GM18517 (cell line): ENCODE measurements at regions not wholly inside any gene's neighbourhood (a gene's known extent, or its start where the extent isn't known, plus 50 kb on each side); places are given as distances from the start of the nearest gene placed in this dataset.

ENCODE experiments used
- ATAC-seq: cut with Tn5 transposase; IDR thresholded peaks from one replicate; pipeline ENCODE4 v1.9.1; 2021; ENCODE audit warnings: mild to moderate bottlenecking, moderate library complexity; ENCODE audit not compliant: unreplicated experiment

DNA sequence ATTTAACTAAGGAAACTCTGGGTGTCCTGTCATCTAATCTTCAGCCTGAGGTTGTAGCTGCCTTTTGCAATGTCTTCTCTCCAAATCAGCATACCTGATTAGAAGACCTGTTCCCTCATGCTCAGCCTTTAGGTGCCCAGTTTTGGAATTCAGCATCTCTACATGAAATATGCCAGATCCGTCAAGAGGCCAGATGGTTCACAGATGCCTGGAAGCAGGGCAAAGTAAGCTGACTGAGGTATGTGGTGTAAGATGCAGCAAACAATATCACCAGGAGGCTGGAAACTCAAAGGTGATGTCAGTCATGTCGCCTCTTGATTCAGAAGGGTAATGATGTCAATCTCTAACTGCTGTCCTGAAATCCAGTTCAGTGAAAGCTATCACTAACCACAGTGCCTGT, 324.4 kb downstream of the PRELID2 start:
- no peak for ATAC-seq

DNA sequence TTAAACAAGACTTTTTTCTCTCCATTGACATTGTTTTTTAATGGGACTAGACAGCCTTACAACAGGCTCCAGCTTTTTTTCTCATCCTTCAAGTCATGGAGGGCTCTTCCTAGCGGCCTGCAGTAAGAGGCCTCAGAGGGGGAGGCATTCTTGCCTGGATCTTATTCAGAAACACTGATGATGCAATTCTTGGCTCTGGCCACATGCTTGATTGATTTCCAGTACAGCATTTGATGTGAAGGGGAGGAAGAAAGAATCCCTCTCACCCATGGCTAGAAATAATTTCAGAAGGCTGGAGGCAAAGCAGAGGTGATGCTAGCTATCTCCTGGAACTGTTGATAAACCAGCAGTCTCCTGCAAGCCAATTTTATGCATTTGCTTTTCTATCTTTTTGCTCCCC, 324.8 kb downstream of the PRELID2 start:
- no peak for ATAC-seq

DNA sequence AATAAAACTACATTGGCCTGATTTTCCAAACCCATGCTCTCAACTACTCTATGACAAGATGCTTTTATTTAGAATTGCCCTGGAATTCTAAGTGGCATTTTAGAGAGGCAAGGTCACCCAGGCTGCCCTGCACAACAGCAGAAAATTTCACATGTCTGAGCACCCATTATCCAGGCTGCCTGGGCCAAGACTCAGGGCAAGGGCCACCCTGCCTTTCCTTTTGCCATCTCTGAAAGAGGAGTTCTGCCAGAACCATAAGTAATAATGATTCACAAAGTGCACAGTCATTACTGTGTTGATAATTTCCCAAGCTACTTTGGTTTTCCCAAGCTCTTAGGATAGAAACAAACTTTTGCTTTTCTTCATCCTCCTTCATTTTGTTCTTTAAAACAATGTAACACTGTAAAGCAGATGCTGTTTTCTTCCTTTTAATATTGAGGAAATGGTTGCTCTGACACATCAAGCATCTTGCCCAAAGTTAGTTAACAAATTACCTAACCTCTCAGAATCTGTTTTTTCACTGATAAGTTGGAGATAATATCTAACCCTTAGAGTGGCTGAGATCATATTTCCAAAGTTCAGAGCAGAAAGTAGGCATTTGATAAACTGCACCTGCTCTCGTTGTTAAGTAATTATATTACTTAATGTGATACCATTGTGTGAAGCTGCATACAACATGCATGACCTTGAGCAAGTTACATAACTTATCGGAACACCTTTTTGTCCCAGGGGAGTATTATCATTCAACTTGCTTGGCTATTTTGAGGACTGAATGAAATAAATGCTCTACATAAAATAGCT, 325.6 kb downstream of the PRELID2 start:
- no peak for ATAC-seq

DNA sequence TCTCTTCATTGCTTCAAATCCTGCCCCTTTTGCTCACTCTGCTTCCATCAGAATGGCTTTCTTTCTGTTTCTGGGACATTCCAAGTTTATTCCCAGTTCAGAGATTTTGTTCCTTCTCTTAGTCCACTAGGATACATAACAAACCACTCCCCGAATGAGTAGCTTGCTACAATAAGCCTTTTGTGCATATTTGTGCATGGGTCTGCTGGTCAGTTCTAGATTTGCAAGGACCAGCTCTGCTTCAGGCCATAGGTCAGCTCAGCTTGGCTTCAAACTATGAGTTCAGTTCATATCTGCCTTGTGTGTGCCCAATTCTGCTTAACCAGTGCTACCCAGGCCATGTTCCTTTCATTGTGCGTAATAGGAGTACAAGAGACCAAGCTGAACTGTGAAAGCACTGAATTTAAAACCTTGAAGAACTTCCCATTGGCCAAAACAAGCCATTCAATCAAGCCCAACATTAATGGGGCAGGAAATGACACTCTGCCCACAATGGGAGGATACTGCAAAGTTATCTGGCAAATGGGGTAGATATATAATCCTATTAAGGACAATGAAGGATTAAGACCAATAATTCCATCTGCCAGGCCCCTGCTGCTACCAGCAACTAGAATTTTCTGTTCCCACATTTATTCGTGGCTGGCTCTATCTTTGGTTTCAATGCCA, 328.8 kb downstream of the PRELID2 start:
- ATAC-seq = no peak

DNA sequence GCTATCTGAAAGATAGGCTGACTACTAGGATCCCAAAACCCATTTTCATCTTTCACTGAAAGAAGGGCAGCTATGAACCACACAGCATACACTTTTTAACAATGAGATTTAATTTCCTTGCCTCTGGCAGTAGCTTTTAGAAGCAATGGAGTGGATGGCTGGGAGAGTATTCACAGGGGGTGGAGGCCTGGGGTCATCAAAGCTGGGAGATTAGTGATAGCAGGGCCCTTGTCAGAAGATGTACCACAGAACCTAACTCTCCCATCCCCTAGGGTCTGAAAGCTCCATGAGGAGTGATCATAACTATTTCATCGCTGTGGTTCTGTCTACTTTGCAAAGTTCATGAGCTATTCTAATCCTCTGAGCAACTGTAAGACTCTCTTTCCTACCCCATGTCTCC, 332.2 kb downstream of the PRELID2 start:
- ATAC-seq = no peak

DNA sequence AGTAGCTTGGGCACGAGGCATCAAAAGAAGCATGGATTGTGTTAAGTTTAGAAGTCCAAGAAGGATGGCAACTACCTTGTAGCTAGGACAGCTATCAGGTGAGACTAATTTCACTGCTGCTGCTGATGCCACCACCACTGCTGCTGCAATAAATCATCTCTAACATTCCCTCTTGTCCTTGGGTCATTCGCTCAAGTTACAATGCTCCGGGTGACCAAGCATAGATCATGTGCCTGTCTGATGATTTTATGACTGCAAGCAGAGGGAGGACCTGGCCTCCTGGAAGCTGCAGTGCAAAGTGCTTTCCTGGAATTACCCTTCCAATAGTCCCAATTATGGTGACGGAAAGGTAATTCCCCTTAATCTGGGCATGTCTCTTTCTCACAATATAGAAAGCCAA, 334.4 kb downstream of the PRELID2 start:
- no peak for ATAC-seq

DNA sequence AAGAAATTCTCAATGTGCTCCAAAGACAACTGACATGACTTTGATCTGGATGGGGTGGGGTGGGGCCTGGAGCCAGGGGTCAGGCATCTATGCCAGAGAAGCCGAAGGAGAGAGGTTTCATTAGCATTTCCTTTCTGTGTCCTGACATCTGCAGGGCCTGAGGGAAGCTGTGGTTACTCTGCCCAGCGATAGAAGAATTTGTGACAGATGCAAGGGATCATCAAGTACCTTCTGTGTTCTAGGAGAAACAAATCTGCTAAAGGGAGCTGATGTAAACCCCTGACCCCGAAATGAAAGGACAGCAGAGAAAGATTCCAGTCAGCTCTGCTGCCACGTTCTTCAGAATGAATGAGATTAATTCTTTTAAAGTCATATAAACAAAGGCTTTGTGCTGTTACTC, 335.7 kb downstream of the PRELID2 start:
- ATAC-seq = no peak

DNA sequence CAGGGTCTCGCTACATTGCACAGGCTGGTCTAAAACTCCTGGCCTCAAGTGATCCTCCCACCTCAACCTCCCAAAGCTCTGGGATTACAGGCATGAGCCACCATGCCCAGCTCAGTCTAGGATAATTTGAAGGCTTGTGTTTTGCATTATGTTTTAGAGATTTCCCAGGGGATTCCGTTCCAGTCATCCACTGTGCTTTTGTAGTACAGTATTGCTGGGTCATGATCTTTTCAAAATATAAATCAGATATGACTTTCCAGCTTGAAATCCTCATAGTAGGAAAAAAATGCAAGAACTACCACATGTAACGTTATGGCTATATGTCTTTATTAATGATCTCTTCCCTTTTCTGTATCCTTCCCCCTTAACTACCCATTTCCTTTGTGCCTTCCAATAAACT, 338.1 kb downstream of the PRELID2 start:
- no peak for ATAC-seq

DNA sequence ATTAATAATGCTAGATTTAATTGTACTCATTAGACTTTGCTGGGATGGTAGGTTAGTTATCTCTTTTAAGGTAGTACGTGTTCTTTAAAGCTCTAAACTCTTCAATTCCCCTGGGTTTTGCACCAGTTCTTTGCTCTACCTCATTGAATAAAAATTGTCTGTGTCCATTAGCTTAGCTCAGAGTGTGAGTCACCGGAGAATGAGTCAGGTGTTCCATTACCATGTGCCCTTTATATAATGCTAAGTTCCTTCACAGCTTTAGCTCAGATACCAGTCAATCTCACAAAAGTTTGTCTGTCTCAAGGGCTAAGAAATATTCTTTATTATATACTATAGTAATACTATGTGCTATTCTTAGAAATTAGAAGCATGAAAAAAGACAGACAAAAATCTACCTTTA, 339.4 kb downstream of the PRELID2 start:
- ATAC-seq = no peak

DNA sequence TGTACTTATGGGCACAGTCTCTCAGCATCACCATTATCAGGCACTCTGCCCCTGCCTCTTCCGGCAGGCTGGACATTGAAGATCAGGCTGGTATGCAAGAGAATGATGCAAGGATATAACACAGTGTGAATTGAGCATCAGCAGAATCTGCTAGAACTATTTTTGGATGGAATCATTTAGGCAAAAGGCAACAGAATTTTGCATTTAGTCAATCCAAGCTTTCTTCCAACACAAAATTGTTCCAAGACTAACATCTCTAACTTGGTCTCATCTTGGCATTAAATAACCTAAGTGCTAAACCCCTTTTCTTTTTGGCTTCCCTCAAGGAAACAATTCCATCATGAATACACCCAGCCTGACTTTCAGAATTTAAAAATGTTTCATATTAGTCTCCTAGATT, 339.9 kb downstream of the PRELID2 start:
- ATAC-seq = no peak

DNA sequence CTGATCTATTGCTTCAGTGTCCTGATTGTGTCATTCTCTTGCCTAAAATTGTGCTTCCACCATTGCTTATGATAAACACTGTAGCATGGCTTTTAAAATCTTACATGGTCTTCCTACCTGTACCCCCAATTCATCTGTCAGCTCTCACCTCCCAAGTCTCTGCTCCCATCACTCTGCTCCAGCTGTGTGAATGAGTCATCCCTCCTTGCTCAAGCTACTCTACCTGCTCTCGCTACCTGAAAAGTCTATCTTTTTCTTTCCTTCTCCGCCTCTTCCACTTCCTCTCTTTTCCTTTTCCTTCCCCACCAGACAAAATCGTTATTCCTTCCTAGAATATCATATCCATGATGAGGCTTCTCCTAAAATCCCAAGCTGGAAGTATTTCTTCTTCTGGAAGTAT, 341.7 kb downstream of the PRELID2 start:
- no peak for ATAC-seq

DNA sequence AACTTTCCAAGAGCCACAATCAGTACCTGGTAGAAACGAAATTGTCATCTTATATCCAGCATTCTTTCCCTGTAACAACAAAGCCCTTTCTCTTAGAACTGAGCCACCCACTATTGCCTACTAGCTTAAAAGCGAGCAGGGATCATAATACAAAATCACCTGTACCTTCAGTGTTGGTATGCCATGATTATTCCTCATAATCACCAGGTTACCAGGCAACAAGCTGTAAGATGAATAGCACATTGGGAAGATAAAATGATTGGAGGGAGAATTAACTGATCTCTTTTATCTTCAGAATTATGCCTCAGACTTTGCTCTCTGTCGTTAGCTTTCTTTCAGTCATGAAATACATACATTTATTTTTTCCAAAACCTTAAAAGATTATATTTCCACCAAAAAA, 345.6 kb downstream of the PRELID2 start:
- no peak for ATAC-seq

DNA sequence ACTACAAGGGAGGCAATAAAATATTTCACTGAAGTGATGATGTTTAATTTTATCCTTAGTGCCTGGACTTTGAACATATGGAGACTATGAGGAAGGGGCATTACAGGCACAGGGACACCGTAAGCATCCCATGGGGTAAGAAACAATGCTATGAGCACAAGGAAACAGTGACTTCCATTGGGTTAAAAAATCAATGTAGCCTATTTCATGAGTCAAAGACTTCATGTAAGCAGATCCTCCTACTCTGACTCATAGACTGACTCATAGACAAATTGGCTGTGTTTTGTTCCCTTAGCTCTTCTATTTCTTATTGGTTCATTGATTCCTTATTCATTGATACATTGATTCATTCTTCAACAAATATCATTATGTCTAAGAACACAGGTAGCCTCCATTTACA, 351.0 kb downstream of the PRELID2 start:
- ATAC-seq = no peak

DNA sequence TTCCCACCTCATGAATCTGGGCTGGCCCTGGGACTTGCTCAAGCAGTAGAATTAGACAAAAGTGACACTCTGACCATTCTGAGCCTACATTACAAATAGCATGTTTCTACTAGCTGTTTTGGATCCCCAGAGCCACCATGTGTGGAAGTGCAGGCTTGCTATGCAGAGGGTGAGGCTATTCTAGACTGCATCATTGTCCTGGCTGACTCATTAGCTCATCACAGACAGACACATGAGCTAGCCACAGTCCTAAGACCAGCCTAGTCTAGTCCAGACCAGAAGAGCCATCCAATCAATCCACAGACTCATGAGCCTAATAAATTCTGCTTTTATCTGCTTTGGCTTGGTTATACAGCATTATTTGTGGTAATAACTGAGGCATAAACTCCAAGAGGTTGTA, 351.9 kb downstream of the PRELID2 start:
- ATAC-seq = no peak

DNA sequence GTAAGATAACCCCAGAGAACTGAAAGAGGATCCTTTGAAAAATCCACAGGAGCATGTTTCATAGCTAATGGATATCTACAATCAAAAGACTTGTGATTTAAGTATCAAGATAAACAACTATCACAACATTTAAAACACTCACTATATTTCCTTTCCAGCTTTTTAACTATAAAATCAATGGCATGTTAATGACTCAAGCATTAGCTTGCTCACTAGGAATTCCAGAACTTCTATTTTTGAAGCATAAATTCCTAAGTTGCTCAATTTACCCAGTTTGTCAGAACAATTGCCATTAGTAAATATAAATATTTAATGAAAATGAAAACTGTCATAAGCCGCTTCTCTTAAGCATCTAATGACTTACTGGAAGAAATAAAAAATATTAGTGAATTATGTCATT, 355.3 kb downstream of the PRELID2 start:
- ATAC-seq = no peak

DNA sequence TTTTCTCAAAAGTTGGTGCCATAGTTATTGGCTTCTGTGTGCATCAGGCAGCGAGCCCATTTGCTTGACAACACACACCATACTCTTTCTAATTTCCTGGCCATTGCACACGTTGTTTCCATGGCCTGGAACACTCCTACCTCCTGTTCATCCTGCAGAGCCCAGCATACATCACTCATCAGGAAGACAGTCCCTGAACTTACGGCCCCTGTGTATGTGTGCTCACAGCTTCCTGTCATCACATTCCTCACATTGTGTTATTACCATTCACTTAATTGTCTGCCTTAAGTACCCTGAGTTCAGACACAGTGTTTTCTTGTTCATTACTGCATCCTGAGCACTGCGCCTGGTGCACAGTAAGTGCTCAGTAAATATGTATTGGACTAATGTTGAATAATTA, 355.9 kb downstream of the PRELID2 start:
- ATAC-seq = no peak

DNA sequence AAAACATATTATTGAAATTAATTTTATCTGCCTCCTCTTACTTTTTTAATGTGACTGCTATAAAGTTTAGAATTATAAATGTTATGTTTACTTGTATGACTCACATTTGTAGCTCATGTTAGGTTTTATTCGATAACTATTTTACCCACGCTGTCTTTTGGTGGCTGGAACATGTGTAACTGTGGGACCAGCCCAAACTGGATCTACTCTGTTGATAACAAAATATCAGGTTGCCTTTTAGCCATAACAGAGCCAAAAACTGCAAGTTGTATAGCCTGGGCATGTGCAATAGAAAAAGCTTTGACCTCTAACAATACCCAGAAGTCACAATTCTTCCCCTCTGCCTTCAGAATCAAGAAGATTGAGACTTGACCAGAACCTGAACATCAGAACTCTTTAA, 356.5 kb downstream of the PRELID2 start:
- ATAC-seq = no peak

DNA sequence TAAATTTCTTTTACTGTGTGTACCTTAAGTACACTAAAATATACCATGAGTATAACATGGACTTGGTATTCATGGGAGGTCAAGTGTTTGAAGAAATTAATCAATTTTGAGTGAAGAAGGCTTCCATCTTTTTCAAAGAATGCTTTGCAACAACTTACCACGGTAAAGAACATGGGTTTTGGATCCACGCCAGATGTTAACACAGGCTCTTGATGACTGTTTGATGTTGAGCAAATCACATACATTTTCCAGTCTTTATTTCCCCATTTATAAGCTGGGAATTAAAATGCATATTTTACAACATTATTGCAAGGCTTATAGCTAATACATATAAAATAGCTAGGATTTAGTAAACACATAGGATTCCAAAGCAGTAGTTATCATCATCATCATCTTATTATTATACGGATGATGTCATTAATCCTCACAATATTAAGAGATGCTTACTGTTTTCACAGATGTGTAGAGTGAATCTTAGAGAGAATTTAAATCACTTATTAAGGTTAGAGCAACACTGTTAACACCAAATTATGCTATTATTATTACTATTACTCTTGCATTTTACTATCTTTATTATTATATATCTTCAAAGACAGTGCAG, 362.0 kb downstream of the PRELID2 start:
- no peak for ATAC-seq

DNA sequence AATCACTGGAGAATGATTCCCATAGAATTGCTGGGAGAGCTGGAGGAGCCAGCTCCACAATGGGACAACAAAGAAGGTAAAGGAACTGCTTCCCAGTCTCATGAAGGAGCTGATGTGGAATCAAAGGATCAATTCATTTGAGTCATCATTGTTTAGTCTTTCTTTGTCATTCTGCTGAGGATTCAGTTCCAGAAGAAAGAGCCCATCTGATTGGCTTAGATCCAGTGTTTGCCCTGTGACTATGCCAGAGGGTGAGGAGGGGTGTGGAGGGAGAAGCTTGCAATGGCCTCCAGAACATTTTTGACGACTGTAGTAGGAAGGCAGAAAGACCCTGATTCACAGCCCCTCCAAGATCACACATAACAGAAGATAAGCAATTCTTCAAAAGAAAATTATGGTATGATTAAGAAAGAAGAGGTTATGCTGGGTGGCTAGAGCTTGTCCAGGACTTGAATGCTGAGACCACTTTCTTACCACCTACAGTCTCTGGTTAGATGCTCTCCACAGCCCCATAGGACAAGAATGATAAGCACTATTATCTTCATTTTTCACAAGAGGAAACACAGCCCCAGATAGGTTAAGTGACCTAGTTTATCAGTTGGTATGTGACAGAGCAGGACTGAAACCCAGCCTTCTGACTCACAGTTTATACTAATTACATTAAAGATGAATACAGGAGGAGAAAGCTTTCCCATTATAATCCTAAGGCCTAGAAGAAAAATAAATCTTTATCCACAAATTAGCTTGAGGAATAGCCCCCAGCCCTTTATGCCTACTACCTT, 363.1 kb downstream of the PRELID2 start:
- ATAC-seq = no peak

DNA sequence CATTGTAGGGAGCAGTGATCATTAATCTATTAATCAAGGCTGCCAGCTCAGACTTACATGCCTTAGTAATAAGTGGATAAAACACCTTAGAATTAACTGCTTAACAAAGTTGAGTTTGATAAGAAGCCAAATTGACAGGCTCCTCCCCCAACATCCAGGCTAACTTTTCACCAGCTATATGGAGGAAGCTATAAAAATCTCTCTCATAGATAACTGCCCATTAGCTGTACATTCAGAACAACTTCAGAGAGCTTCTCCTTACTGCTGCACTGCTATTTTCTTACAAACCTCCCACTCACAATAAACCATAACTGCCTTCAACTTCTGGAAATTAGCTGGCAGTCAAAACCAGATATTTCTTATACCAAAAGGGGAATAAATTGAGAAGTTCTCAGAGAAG, 364.1 kb downstream of the PRELID2 start:
- no peak for ATAC-seq

DNA sequence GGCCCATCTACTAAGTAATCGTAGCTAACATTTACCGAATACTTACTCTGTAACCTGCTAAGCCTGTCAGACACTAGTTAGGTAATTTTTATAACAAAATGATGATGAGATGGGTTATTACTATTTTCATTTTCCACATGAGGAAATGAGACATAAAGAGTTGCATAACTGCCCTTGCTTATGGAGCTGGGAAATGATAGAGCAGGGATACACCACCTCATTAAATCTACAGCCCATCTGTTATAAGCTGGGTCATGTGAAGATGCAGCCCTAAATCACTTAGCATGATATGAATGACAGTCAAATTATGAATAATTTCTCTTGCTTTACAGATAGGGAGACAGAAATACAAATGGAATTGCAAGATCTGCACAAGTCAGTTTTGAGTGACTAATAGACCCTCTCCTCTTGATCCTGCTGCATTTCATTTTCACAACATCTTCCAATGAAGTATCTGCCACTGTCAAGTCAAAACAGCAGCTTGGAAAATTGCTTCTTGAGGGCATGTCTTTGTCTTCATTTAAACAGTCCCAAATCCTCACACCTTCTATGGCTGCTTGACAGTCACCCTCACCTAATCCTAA, 364.7 kb downstream of the PRELID2 start:
- no peak for ATAC-seq
